AG04450 (cell line): ENCODE measurements at regions not wholly inside any gene's neighbourhood (a gene's known extent, or its start where the extent isn't known, plus 50 kb on each side); places are given as distances from the start of the nearest gene placed in this dataset.

ENCODE experiments used
- CTCF ChIA-PET: fragments of 300-600, 350-600 bp; formaldehyde crosslinking; extraction: SDS; loops from one replicate; lab custom pipeline; 2022; ENCODE audit warnings: antibody characterized with exemption, inconsistent platforms; lab: Charles Lee
- POLR2A ChIA-PET: fragments of 350-600 bp; formaldehyde crosslinking; extraction: SDS; loops from one replicate; lab custom pipeline; 2021; ENCODE audit warnings: antibody characterized with exemption, inconsistent platforms; lab: Yijun Ruan, JAX
- DNase-seq: peaks from one replicate; pipeline ENCODE4 v3.0.0-alpha.2; 2011; ENCODE audit warnings: low read depth, low spot score
- H3K27ac ChIP-seq: one replicate; pipeline ENCODE4 v1.5.1; 2012; ENCODE audit warnings: low read depth, low read length, control low read depth
- H3K27me3 ChIP-seq: one replicate; pipeline ENCODE4 v1.6.0; 2012; ENCODE audit warnings: low read length; ENCODE audit not compliant: control insufficient read depth, insufficient read depth
- H3K4me3 ChIP-seq: 2 replicates; pipeline ENCODE4 v1.5.1; 2011; ENCODE audit warnings: mild to moderate bottlenecking, low read depth, low read length, control low read depth
- H3K9me3 ChIP-seq: 2 replicates; pipeline ENCODE4 v1.5.1; 2012; ENCODE audit warnings: low read length; ENCODE audit not compliant: control insufficient read depth, insufficient read depth
- CTCF ChIP-seq: IDR thresholded peaks from 2 replicates; pipeline ENCODE4 v1.5.1; 2011; ENCODE audit warnings: low read depth, low read length, control low read depth, inconsistent platforms

GRCh38 chrX:40424259-40424658, 156.5 kb upstream of the ATP6AP2 start:
- H3K27me3 ChIP-seq, result no peaks in the 10 kb centered on the region
- ChIA-PET POLR2A (no interaction called here), CTCF (no interaction called here)
- no peak overlapping the region for H3K27ac ChIP-seq
- TF ChIP-seq CTCF, result no peak
- DNase-seq, result no peak
- H3K9me3 ChIP-seq, result no peaks in the 10 kb centered on the region
- H3K4me3 ChIP-seq, result no peak overlapping the region

DNA sequence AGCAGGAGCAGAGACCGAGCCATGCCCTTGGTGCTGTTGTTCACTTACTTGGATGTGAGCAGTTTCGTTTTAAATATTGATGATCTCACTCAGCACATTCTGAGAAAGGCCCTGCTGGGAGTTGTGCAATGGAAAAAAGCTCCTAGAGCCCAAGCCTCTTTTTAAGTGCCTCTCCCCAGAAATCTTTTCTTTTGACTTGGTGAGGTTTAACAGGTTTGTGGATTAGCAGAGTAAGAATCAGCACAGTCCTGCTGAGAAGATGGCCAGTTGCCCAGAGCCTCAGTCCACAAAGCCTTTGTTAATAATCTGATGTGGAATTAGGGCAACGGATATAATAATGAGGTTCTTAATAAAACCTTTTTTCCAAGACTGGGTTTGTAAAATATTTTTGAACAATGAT, 157.5 kb upstream of the ATP6AP2 start:
- Histone ChIP-seq H3K27ac (no peak overlapping the region), H3K9me3 (no peaks in the 10 kb centered on the region), H3K4me3 (no peak overlapping the region), H3K27me3 (no peaks in the 10 kb centered on the region)
- CTCF ChIA-PET, result no interaction called here
- no peak for DNase-seq
- POLR2A ChIA-PET, result no interaction called here
- no peak for TF ChIP-seq CTCF

DNA sequence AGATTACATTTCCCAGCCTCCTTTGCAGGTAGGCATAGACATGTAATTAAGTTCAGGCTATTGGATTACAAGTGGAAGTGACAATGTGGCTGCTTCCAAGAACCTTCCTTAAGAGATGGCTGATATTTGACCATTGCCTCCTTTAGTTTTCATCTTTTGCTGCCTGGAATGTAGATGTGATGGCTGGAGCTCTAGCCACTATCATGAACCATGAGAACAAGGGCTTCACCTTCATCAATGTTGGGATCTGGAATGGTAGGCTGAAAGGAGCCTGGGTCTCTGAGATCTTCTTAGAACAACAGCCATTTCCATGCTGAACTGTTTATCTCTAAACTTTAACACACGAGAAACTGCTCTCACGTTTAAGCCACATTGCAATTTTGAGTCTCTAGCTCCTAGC, 158.7 kb upstream of the ATP6AP2 start:
- TF ChIP-seq CTCF, result no peak
- no peak for DNase-seq
- no peak overlapping the region for H3K27ac ChIP-seq
- ChIA-PET CTCF (no interaction called here), POLR2A (no interaction called here)
- H3K27me3 ChIP-seq, result no peaks in the 10 kb centered on the region
- no peak overlapping the region for H3K4me3 ChIP-seq
- H3K9me3 ChIP-seq, result no peaks in the 10 kb centered on the region

DNA sequence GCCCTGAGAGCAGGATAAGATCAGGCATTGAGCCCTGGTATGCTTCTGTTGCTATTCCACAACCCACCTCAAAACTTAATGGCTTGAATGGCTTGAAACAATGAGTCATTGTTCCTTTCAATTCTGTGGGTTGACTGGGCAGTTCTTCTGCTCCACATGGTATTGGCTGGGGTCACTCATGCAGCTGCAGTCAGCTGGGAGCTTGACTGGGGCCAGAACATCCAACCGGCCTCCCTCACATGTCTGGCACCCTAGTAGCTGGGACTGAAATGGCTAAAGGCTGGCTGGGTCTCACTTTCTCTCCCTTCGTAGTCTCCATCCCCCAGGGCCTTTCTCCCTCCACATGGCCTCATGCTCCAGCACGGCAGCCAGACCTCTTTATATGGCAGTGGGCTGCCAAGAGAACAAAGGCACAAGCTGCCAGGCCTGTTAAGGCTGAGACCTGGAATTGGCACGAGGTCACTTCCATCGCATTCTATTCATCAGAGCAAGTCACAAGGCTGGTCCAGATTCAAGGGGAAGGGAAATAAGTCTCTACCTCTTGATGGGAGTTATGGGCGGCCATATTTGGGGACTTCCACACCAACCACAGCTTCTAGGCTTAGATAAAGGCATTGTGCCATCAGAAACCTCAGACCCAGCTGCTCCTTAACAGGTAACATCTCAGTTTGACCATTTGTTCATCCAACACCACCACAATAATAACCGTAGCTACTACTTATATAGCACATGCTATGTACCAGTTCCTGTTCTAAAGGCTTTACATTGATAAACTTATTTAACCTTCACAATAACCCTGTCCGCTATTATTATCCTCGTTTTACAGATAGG, 159.7 kb upstream of the ATP6AP2 start:
- H3K4me3 ChIP-seq, result no peak overlapping the region
- no peaks in the 10 kb centered on the region for H3K27me3 ChIP-seq
- ChIA-PET CTCF (no interaction called here), POLR2A (no interaction called here)
- no peak for TF ChIP-seq CTCF
- no peak for DNase-seq
- H3K9me3 ChIP-seq, result no peaks in the 10 kb centered on the region
- H3K27ac ChIP-seq, result no peak overlapping the region

GRCh38 chrX:40418813-40419195, 162.0 kb upstream of the ATP6AP2 start:
- TF ChIP-seq CTCF, result no peak

More at GRCh38 chrX:40418813-40419195, 162.0 kb upstream of the ATP6AP2 start:
- CTCF ChIA-PET, result no interaction called here
- Histone ChIP-seq H3K4me3 (no peak overlapping the region), H3K9me3 (no peaks in the 10 kb centered on the region), H3K27me3 (no peaks in the 10 kb centered on the region), H3K27ac (no peak overlapping the region)
- POLR2A ChIA-PET, result no interaction called here
- DNase-seq, result no peak
